Peyer's patch (tissue), 4 donors: ENCODE measurements at regions not wholly inside any gene's neighbourhood (a gene's known extent, or its start where the extent isn't known, plus 50 kb on each side); places are given as distances from the start of the nearest gene placed in this dataset.

Experiments
- DNase-seq, 3 donors: peaks; one replicate each; pipeline ENCODE4 v3.0.0-alpha.2; 2017 to 2019
- H3K27ac ChIP-seq, 4 donors: fragments of 200-600 bp; sonication (generic); one replicate each; pipeline ENCODE4 v1.5.1; 2016 to 2019
- H3K27me3 ChIP-seq, 2 donors: fragments of 200-600 bp; sonication (generic); one replicate each; pipeline ENCODE4 v1.5.1; 2019
- H3K36me3 ChIP-seq, 3 donors: fragments of 200-600 bp; sonication (generic); one replicate each; pipeline ENCODE4 v1.5.1; 2016 to 2019
- H3K4me1 ChIP-seq, 4 donors: fragments of 200-600 bp; sonication (generic); one replicate each; pipeline ENCODE4 v1.5.1; 2016 to 2019
- H3K4me3 ChIP-seq, 4 donors: fragments of 200-600 bp; sonication (generic); 1 replicate in 3 of 4; 2 replicates in 1 of 4; pipeline ENCODE4 v1.5.1; 2016 to 2019; ENCODE audit warnings: mild to moderate bottlenecking in 1 of 4
- H3K9me3 ChIP-seq, 4 donors: fragments of 200-600 bp; sonication (generic); one replicate each; pipeline ENCODE4 v1.5.1; 2016 to 2019; ENCODE audit warnings: mild to moderate bottlenecking in 1 of 4
- POLR2A ChIP-seq, 2 donors: fragments of 450-650 bp; IDR thresholded peaks; one replicate each; pipeline ENCODE4 v1.5.1; 2017; ENCODE audit warnings: antibody characterized with exemption in 2 of 2, mild to moderate bottlenecking in 2 of 2, moderate library complexity in 2 of 2
- TF ChIP-seq, protein P1 (sequence below), 6 experiments: fragments of 450-650 bp in 4 of 6; fragments of 200-600 bp in 2 of 6; sonication (generic) in 1 of 6; IDR thresholded peaks; one replicate each; pipeline ENCODE4 v1.5.1; 2017 to 2019; ENCODE audit warnings: antibody characterized with exemption in 6 of 6, mild to moderate bottlenecking in 3 of 6, moderate library complexity in 1 of 6

DNA sequence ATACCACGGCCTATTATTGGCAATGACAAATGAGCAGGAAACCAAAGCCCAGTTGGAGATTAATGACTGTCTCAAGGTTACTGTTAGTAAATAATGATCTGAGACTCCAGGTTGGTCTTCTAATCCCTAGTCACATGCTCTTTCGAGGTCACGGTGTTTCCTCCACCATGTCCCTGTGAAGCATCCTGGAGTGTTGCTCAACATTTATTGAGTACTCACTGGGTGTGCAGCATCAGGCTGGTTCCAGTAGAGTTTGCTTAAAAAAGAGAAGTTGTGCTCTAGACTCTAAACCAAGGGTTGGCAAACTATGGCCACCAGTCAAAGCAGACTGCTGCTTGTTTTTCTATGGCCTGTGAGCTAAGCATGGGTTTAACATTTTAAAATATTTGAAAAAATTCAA, 263.8 kb upstream of the ATP5MC3 start:
- Histone ChIP-seq H3K4me1 (no peaks in the 10 kb centered on the region), H3K27ac (no peak overlapping the region), H3K4me3 (no peak overlapping the region), H3K27me3 (no peaks in the 10 kb centered on the region), H3K36me3 (no peaks in the 10 kb centered on the region), H3K9me3 (no peaks in the 10 kb centered on the region)
- DNase-seq, result no peak
- TF ChIP-seq POLR2A (IDR thresholded peaks at IDR 0.05), result no peak
- TF ChIP-seq, protein P1, sequence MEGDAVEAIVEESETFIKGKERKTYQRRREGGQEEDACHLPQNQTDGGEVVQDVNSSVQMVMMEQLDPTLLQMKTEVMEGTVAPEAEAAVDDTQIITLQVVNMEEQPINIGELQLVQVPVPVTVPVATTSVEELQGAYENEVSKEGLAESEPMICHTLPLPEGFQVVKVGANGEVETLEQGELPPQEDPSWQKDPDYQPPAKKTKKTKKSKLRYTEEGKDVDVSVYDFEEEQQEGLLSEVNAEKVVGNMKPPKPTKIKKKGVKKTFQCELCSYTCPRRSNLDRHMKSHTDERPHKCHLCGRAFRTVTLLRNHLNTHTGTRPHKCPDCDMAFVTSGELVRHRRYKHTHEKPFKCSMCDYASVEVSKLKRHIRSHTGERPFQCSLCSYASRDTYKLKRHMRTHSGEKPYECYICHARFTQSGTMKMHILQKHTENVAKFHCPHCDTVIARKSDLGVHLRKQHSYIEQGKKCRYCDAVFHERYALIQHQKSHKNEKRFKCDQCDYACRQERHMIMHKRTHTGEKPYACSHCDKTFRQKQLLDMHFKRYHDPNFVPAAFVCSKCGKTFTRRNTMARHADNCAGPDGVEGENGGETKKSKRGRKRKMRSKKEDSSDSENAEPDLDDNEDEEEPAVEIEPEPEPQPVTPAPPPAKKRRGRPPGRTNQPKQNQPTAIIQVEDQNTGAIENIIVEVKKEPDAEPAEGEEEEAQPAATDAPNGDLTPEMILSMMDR (IDR thresholded peaks at IDR 0.05), result no peak

DNA sequence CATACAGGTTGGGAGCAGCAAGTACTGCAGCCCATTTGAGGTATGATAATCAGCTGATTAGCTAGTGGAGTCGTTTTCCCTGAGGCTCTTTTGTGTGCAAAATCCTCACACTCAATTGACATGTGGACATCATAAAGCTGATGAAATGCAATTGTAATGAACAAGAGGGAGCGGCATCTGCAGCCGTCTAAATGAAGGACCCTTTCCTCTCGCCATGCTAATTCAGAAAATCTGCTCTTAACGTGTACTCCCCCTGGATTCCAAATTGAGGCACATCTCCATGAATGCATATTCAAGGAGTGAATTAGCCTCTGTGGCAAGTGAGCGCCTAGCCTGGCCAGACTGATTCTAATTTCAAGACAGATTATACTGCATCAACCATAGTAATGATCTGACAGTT, 260.9 kb upstream of the ATP5MC3 start:
- Histone ChIP-seq H3K4me1 (no peaks in the 10 kb centered on the region), H3K27me3 (no peaks in the 10 kb centered on the region), H3K4me3 (no peak overlapping the region), H3K27ac (no peak overlapping the region), H3K36me3 (no peaks in the 10 kb centered on the region), H3K9me3 (no peaks in the 10 kb centered on the region)
- TF ChIP-seq, protein P1 (IDR thresholded peaks at IDR 0.05), result no peak
- TF ChIP-seq POLR2A (IDR thresholded peaks at IDR 0.05), result no peak
- DNase-seq, result no peak

DNA sequence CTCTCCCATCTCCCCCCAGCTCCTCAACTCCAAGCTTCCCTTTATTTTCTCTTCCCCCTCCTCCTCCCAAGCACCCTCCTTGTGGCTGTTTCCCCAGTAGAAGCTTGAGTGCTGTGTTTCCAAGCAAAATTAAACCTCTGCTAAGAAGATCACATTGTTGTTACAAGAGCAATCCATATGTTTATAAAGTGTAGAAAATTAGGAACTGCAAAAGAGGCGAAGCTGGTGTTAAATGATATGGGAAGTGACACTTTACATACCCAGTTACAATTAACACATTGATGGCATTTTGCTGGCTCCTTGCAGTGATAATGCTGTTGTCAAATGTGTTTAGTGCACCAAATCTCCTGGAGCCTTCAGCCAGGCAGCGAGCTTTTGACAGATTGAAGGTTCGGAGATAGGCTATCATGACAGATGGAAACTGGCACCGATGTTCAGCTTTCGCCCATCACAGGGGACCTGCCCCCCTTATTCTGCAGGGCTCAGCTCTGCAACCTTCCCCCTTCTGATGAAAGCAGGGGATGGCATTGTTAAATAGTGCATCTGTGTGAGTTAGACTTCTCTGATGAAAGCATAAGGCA, 259.8 kb upstream of the ATP5MC3 start:
- Histone ChIP-seq H3K4me3 (no peak overlapping the region), H3K4me1 (no peaks in the 10 kb centered on the region), H3K9me3 (no peaks in the 10 kb centered on the region), H3K27ac (no peak overlapping the region), H3K36me3 (no peaks in the 10 kb centered on the region), H3K27me3 (no peaks in the 10 kb centered on the region)
- DNase-seq, result no peak
- no peak for TF ChIP-seq POLR2A (IDR thresholded peaks at IDR 0.05)
- TF ChIP-seq, protein P1 (IDR thresholded peaks at IDR 0.05), result no peak

DNA sequence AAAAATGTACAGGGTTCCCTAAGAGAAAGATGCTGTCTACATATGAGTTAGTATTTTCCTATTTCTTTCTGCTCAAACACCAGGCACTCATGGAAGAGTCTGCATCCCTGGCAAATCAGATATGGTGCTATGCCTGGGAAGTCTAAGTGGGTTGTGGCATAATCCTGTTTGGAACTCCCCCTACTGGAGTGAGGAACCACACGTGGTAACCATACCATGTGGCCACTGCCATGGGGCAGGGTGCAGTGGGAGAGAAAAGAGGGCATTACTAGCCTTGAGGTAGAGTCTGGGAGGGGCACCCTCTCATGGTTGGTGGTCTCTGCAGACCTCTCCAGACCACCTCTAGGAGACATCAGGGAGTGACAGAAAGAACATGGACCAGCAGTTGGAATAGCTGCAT, 257.9 kb upstream of the ATP5MC3 start:
- H3K36me3 ChIP-seq, result no peaks in the 10 kb centered on the region
- H3K4me3 ChIP-seq, result no peak overlapping the region
- no peaks in the 10 kb centered on the region for H3K4me1 ChIP-seq
- no peaks in the 10 kb centered on the region for H3K27me3 ChIP-seq
- H3K9me3 ChIP-seq, result no peaks in the 10 kb centered on the region
- no peak overlapping the region for H3K27ac ChIP-seq
- TF ChIP-seq, protein P1 (IDR thresholded peaks at IDR 0.05), result no peak
- TF ChIP-seq POLR2A (IDR thresholded peaks at IDR 0.05), result no peak
- no peak for DNase-seq

DNA sequence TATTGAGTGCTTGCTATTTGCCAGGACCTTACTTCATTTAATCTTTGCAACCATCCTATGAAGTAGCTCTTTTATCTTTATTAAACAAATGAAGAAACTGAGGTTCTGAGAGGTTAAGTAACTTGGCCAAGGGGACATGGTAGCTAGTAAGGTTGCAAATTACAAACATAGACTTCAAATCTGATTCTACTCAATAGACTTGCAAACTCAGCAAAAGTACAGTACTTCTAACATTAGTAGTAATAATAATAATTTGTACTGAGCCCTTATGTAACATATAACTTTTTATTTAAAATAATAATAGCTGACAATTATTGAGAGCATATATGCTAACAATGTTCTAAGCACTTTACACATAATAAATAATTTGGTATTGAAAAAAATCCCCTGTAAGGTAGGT, 255.7 kb upstream of the ATP5MC3 start:
- no peak overlapping the region for H3K4me3 ChIP-seq
- no peaks in the 10 kb centered on the region for H3K4me1 ChIP-seq
- no peaks in the 10 kb centered on the region for H3K27me3 ChIP-seq
- H3K27ac ChIP-seq, result no peak overlapping the region
- TF ChIP-seq, protein P1 (IDR thresholded peaks at IDR 0.05), result no peak
- TF ChIP-seq POLR2A (IDR thresholded peaks at IDR 0.05), result no peak
- DNase-seq, result no peak
- H3K36me3 ChIP-seq, result no peaks in the 10 kb centered on the region
- no peaks in the 10 kb centered on the region for H3K9me3 ChIP-seq

DNA sequence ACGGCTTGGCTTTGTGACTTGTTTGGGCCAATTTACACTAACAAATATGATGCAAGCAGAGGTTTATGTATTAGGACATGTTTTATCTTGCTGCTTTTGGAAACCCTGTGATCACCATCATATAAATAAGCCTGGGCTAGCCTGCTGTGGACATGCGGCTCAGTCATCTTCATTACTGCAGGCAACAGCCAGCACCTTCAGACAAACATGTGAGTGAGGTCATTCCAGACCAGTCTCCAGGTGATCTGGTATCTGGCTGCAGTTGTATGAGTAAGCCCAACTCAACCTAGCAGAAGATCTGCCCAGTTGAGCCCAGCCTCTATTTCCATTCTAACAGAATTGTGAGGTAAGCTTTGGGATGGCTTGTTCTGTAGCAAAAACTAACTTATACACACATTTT, 254.6 kb upstream of the ATP5MC3 start:
- Histone ChIP-seq H3K4me3 (no peak overlapping the region), H3K27me3 (no peaks in the 10 kb centered on the region), H3K36me3 (no peaks in the 10 kb centered on the region), H3K27ac (no peak overlapping the region), H3K9me3 (no peaks in the 10 kb centered on the region), H3K4me1 (no peaks in the 10 kb centered on the region)
- DNase-seq, result no peak
- TF ChIP-seq, protein P1 (IDR thresholded peaks at IDR 0.05), result no peak
- TF ChIP-seq POLR2A (IDR thresholded peaks at IDR 0.05), result no peak
